HEK293T (cell line): ENCODE measurements at regions not wholly inside any gene's neighbourhood (a gene's known extent, or its start where the extent isn't known, plus 50 kb on each side); places are given as distances from the start of the nearest gene placed in this dataset.

Source experiments
- BHLHE40 ChIP-seq: fragments of 450-650 bp; IDR thresholded peaks from 2 replicates; pipeline ENCODE4 v1.6.1; 2016; ENCODE audit warnings: mild to moderate bottlenecking, moderate library complexity, borderline replicate concordance
- CTBP1 ChIP-seq: fragments of 450-650 bp; IDR thresholded peaks from 2 replicates; pipeline ENCODE4 v1.6.1; 2016; ENCODE audit warnings: borderline replicate concordance
- ELF4 ChIP-seq: fragments of 450-650 bp; IDR thresholded peaks from 2 replicates; pipeline ENCODE4 v1.6.1; 2017; ENCODE audit warnings: antibody characterized with exemption
- FOXA1 ChIP-seq: fragments of 450-650 bp; IDR thresholded peaks from 2 replicates; pipeline ENCODE4 v1.6.1; 2016; ENCODE audit warnings: mild to moderate bottlenecking
- FOXK2 ChIP-seq: fragments of 450-650 bp; IDR thresholded peaks from 2 replicates; pipeline ENCODE4 v1.6.1; 2016; ENCODE audit warnings: mild to moderate bottlenecking
- FOXM1 ChIP-seq: fragments of 450-650 bp; IDR thresholded peaks from 2 replicates; pipeline ENCODE4 v1.6.1; 2017; ENCODE audit warnings: mild to moderate bottlenecking, borderline replicate concordance
- HDGF ChIP-seq: fragments of 450-650 bp; IDR thresholded peaks from 2 replicates; pipeline ENCODE4 v1.6.1; 2017; ENCODE audit warnings: antibody characterized with exemption, borderline replicate concordance
- L3MBTL2 ChIP-seq: fragments of 450-650 bp; conservative IDR thresholded peaks from 2 replicates; pipeline ENCODE4 v1.6.1; 2016; ENCODE audit warnings: mild to moderate bottlenecking
- LEF1 ChIP-seq: fragments of 450-650 bp; IDR thresholded peaks from 2 replicates; pipeline ENCODE4 v1.6.1; 2017; ENCODE audit warnings: mild to moderate bottlenecking, borderline replicate concordance
- PKNOX1 ChIP-seq: fragments of 450-650 bp; IDR thresholded peaks from 2 replicates; pipeline ENCODE4 v1.6.1; 2016
- SP1 ChIP-seq: fragments of 450-650 bp; IDR thresholded peaks from 2 replicates; pipeline ENCODE4 v1.6.1; 2017
- SUZ12 ChIP-seq: fragments of 450-650 bp; IDR thresholded peaks from 2 replicates; pipeline ENCODE4 v1.6.1; 2016; ENCODE audit warnings: mild to moderate bottlenecking
- TARDBP ChIP-seq: fragments of 450-650 bp; IDR thresholded peaks from 2 replicates; pipeline ENCODE4 v1.6.1; 2016
- ZNF384 ChIP-seq: fragments of 450-650 bp; IDR thresholded peaks from 2 replicates; pipeline ENCODE4 v1.6.1; 2016

GRCh38 chr2:228725031-228725430 lies 543.5 kb upstream of the SPHKAP start:
- TF ChIP-seq PKNOX1 (no peak), FOXM1 (no peak), SP1 (no peak), SUZ12 (no peak), TARDBP (no peak), FOXK2 (no peak), ELF4 (no peak), BHLHE40 (no peak), FOXA1 (no peak), ZNF384 (no peak), L3MBTL2 (no peak), CTBP1 (no peak), HDGF (no peak), LEF1 (no peak)
